ENCODE measurements at regions not wholly inside any gene's neighbourhood (a gene's known extent, or its start where the extent isn't known, plus 50 kb on each side); places are given as distances from the start of the nearest gene placed in this dataset.

- DNase-seq (ENCODE audit: low read depth): no peak
These were observed 104.3 kb upstream of the FOXF1 start for GRCh38 chr16:86406056-86406455.

- no peak for DNase-seq (ENCODE audit: low read depth)
These were observed 101.6 kb upstream of the FOXF1 start for GRCh38 chr16:86408685-86409084.

- no peak for DNase-seq (ENCODE audit: low read depth)
These were observed 100.2 kb upstream of the FOXF1 start for GRCh38 chr16:86410081-86410480.

- no peak for DNase-seq (ENCODE audit: low read depth)
These were observed 99.8 kb upstream of the FOXF1 start for GRCh38 chr16:86410529-86410928.

- no peak for DNase-seq (ENCODE audit: low read depth)
These were observed 98.4 kb upstream of the FOXF1 start for GRCh38 chr16:86411897-86412296.

- DNase-seq (ENCODE audit: low read depth): no peak
These were observed 95.2 kb upstream of the FOXF1 start for GRCh38 chr16:86414991-86415740.

- no peak for DNase-seq (ENCODE audit: low read depth)
These were observed 91.3 kb upstream of the FOXF1 start for GRCh38 chr16:86418981-86419380.

- no peak for DNase-seq (ENCODE audit: low read depth)
These were observed 90.8 kb upstream of the FOXF1 start for GRCh38 chr16:86419518-86419917.

GRCh38 chr16:86421995-86422394, 88.3 kb upstream of the FOXF1 start:
- DNase-seq (ENCODE audit: low read depth): no peak

- no peak for DNase-seq (ENCODE audit: low read depth)
These were observed 85.9 kb upstream of the FOXF1 start for GRCh38 chr16:86424398-86424797.

GRCh38 chr16:86424985-86425384, 85.3 kb upstream of the FOXF1 start:
- no peak for DNase-seq (ENCODE audit: low read depth)

GRCh38 chr16:86426063-86426642, 84.2 kb upstream of the FOXF1 start:
- no peak for DNase-seq (ENCODE audit: low read depth)

GRCh38 chr16:86427433-86427851, 82.9 kb upstream of the FOXF1 start:
- no peak for DNase-seq (ENCODE audit: low read depth)

GRCh38 chr16:86428729-86429517, 81.4 kb upstream of the FOXF1 start:
- no peak for DNase-seq (ENCODE audit: low read depth)

- DNase-seq (ENCODE audit: low read depth): no peak
These were observed 80.7 kb upstream of the FOXF1 start for GRCh38 chr16:86429663-86430062.

- no peak for DNase-seq (ENCODE audit: low read depth)
These were observed 79.5 kb upstream of the FOXF1 start for GRCh38 chr16:86430814-86431213.

GRCh38 chr16:86431540-86431939, 78.8 kb upstream of the FOXF1 start:
- DNase-seq (ENCODE audit: low read depth): no peak

- no peak for DNase-seq (ENCODE audit: low read depth)
These were observed 78.3 kb upstream of the FOXF1 start for GRCh38 chr16:86432048-86432447.

- no peak for DNase-seq (ENCODE audit: low read depth)
These were observed 77.6 kb upstream of the FOXF1 start for GRCh38 chr16:86432691-86433090.

GRCh38 chr16:86436466-86437185, 73.7 kb upstream of the FOXF1 start:
- DNase-seq (ENCODE audit: low read depth): no peak

GRCh38 chr16:86437348-86437747, 73.0 kb upstream of the FOXF1 start:
- no peak for DNase-seq (ENCODE audit: low read depth)

- no peak for DNase-seq (ENCODE audit: low read depth)
These were observed 67.6 kb upstream of the FOXF1 start for GRCh38 chr16:86442703-86443102.

Data from activated T-helper 1 cell treated with Interleukin-2 at 50 U/mL for 16 hours (primary cell).